ENCODE measurements at regions not wholly inside any gene's neighbourhood (a gene's known extent, or its start where the extent isn't known, plus 50 kb on each side); places are given as distances from the start of the nearest gene placed in this dataset.

DNA sequence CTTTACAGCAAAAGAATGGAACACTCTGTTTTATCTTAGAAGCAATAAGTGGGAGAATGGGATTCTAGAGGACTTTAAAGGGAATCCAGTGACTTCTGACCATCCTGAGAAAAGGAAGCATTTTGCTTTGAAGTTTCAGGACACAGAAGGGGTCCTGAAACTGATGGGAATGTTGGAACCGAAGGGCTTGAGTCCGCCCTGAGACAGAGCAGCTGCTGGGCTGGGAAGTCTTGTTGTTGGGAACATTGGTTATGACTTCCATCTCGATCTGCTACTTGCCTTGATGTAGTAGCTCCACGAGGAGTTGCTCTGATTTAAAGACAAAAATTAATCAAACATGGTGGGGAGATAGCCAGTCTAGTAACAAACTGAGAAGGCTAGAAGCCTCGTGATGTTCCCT is 177.6 kb downstream of the JCAD start:
- H3K36me3 ChIP-seq (ENCODE audit: insufficient read depth, low read length) = no peaks in the 10 kb centered on the region
- H3K27me3 ChIP-seq (ENCODE audit: insufficient read depth, low read length) = no peaks in the 10 kb centered on the region
- no peak overlapping the region for H3K27ac ChIP-seq (ENCODE audit: low read depth, low read length)
- H3K4me1 ChIP-seq (ENCODE audit: control insufficient read depth, insufficient read depth, low read length, unreplicated experiment) = no peaks in the 10 kb centered on the region
- H2AFZ ChIP-seq (ENCODE audit: low read length, unreplicated experiment) = no peak overlapping the region
- no peak overlapping the region for H3K4me3 ChIP-seq (ENCODE audit: low read depth, low read length)
- H3K79me2 ChIP-seq (ENCODE audit: control insufficient read depth, insufficient read depth, low read length, unreplicated experiment) = no peaks in the 10 kb centered on the region

DNA sequence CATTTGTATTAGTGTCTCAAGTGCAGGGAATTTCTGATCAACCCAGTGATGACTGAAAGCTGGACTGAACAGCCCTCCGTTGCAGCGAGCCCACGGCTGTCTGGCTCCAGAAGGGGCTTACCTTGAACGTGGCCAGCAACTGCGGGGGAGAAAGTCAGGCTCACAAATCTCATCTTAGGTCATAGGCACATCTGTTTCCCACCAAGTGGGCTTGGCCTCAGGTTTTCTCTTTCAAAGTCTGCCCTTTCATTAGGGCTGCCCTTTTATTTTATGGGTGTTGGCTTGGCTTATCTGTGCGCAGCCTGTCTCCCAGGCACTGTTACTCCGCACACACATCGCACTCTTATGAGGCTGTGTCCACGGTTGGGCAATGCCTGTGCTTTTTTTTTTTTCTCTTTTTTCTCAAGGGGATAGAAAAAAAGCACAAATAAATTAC is 178.0 kb downstream of the JCAD start:
- no peaks in the 10 kb centered on the region for H3K27me3 ChIP-seq (ENCODE audit: insufficient read depth, low read length)
- no peak overlapping the region for H3K27ac ChIP-seq (ENCODE audit: low read depth, low read length)
- H3K36me3 ChIP-seq (ENCODE audit: insufficient read depth, low read length) = no peaks in the 10 kb centered on the region
- H3K79me2 ChIP-seq (ENCODE audit: control insufficient read depth, insufficient read depth, low read length, unreplicated experiment) = no peaks in the 10 kb centered on the region
- no peak overlapping the region for H3K4me3 ChIP-seq (ENCODE audit: low read depth, low read length)
- no peaks in the 10 kb centered on the region for H3K4me1 ChIP-seq (ENCODE audit: control insufficient read depth, insufficient read depth, low read length, unreplicated experiment)
- H2AFZ ChIP-seq (ENCODE audit: low read length, unreplicated experiment) = no peak overlapping the region

DNA sequence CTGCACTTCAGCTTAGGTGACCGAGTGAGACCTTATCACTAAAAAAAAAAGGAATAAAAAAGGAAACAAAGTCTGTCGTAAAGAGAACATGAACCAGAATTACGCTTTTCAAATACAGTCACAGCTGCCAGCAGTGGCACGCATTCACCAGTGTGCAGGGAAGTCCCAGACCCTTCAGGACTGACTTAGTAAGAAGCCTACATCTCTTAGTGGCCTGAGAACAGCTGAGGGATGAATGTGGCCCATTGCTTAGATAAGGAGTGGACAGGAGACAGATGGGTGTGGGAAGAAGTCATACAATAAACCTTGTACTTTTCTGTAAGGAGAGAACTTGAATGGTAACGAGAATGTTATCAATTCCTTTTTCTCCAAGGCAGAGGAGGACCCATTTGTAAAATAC is 178.5 kb downstream of the JCAD start:
- no peaks in the 10 kb centered on the region for H3K27me3 ChIP-seq (ENCODE audit: insufficient read depth, low read length)
- H2AFZ ChIP-seq (ENCODE audit: low read length, unreplicated experiment) = no peak overlapping the region
- no peaks in the 10 kb centered on the region for H3K36me3 ChIP-seq (ENCODE audit: insufficient read depth, low read length)
- H3K4me3 ChIP-seq (ENCODE audit: low read depth, low read length) = no peak overlapping the region
- H3K27ac ChIP-seq (ENCODE audit: low read depth, low read length) = no peak overlapping the region
- no peaks in the 10 kb centered on the region for H3K4me1 ChIP-seq (ENCODE audit: control insufficient read depth, insufficient read depth, low read length, unreplicated experiment)
- no peaks in the 10 kb centered on the region for H3K79me2 ChIP-seq (ENCODE audit: control insufficient read depth, insufficient read depth, low read length, unreplicated experiment)

DNA sequence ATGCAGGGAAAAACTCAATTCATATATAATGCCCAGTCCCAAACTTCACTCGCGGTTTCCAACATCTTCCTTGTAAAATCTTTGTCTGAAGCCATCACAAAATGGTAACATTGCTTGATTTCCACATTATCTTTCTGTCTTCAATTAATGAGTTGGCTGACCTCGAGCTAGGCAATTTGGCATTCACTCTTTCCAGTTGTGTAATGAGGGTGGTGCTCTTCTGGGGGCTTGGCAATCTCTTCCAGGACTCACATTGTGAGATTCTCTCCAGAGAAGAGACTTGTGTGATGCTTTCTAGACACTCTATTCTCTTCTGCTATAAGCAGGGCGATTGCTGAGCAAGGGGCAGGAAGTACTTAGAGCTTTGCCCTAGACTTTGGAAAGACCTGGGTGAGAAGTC is 179.5 kb downstream of the JCAD start:
- Histone ChIP-seq H3K79me2 (ENCODE audit: control insufficient read depth, insufficient read depth, low read length, unreplicated experiment) (no peaks in the 10 kb centered on the region), H3K4me3 (ENCODE audit: low read depth, low read length) (no peak overlapping the region), H3K36me3 (ENCODE audit: insufficient read depth, low read length) (no peaks in the 10 kb centered on the region), H3K27ac (ENCODE audit: low read depth, low read length) (no peak overlapping the region), H2AFZ (ENCODE audit: low read length, unreplicated experiment) (no peak overlapping the region), H3K4me1 (ENCODE audit: control insufficient read depth, insufficient read depth, low read length, unreplicated experiment) (peaks cover 2% of the 10 kb centered on the region), H3K27me3 (ENCODE audit: insufficient read depth, low read length) (no peaks in the 10 kb centered on the region)

DNA sequence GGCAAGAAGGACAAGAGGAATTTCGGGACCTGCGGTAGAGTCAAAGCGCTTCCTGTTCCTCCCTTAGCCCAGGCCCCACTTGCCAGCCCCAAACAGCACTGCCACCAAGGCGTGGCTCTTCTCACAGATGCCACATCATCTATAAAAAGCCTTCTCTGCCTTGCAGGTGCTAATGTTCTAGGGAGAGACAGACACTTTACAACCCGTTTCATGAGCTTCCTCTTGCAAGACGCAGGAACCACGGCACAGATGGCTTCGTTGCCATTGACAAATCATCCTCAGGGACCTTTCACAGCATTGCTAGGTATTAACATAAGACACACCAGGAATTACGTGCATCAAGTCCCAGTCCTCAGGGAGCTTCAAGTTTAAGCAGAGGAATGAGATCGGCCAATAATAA is 180.9 kb downstream of the JCAD start:
- Histone ChIP-seq H3K4me3 (ENCODE audit: low read depth, low read length) (no peak overlapping the region), H3K4me1 (ENCODE audit: control insufficient read depth, insufficient read depth, low read length, unreplicated experiment) (peaks cover 5% of the 10 kb centered on the region), H3K36me3 (ENCODE audit: insufficient read depth, low read length) (no peaks in the 10 kb centered on the region), H3K79me2 (ENCODE audit: control insufficient read depth, insufficient read depth, low read length, unreplicated experiment) (no peaks in the 10 kb centered on the region), H2AFZ (ENCODE audit: low read length, unreplicated experiment) (no peak overlapping the region), H3K27ac (ENCODE audit: low read depth, low read length) (no peak overlapping the region), H3K27me3 (ENCODE audit: insufficient read depth, low read length) (no peaks in the 10 kb centered on the region)

DNA sequence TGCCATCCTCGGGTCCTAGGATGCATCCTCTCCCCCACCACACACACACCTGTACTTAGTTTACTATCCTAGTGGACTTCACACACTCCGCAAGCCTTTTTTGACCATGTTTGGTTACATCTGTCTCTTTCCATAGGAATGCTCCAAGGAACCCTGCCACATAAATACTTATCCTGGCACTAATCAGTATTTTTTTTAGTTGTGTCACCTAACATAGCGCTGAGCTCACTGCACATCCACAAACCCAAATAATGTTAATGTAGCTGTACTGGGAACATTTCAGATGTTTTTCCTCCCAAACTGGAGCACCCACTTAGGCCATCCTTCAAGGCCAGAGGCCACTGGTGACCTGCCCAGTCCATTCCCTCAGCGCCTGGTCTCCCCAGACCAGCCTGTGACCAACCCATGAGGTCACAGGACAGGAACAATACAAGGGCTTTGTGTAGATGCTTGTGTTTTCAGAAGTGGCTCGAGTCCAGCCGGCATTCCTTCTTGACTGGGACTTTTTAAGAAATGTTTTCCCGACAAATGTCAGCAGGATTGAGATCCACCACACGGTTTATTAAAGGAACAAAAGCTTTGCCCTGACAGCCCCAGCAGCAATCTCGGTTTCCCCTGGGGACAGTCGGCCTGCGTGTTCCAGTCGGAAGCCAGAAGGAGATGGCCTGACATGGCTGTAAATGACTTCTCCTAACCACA is 181.4 kb downstream of the JCAD start:
- no peak overlapping the region for H3K27ac ChIP-seq (ENCODE audit: low read depth, low read length)
- H3K4me3 ChIP-seq (ENCODE audit: low read depth, low read length) = no peak overlapping the region
- H2AFZ ChIP-seq (ENCODE audit: low read length, unreplicated experiment) = no peak overlapping the region
- no peaks in the 10 kb centered on the region for H3K36me3 ChIP-seq (ENCODE audit: insufficient read depth, low read length)
- peaks cover 5% of the 10 kb centered on the region for H3K4me1 ChIP-seq (ENCODE audit: control insufficient read depth, insufficient read depth, low read length, unreplicated experiment)
- no peaks in the 10 kb centered on the region for H3K79me2 ChIP-seq (ENCODE audit: control insufficient read depth, insufficient read depth, low read length, unreplicated experiment)
- H3K27me3 ChIP-seq (ENCODE audit: insufficient read depth, low read length) = no peaks in the 10 kb centered on the region

DNA sequence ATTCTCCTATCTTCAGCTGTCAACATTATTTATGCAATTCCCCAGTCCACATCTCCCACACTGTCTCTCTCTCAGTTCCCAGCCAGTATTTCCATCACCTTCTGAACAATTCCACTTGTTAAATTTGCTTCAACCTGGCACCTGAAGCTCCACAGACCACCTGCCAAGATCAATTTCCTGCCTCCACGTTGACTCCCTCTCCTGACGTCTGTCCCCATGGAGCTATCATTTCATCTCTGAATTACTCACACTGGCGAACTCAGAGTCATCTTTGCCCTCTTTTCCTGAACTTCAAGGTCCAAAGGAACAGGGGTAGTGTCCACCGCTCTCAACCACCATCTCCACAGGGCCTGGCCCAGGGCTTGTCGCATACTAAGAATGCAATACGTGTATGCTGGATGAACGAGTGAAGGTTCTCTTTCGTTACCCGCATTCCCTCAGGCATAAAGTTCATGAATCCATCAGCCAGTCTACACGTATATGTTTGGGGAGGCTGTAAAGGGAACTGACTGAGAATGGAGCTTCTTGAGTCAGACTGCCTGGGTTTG is 183.3 kb downstream of the JCAD start:
- no peak overlapping the region for H2AFZ ChIP-seq (ENCODE audit: low read length, unreplicated experiment)
- no peaks in the 10 kb centered on the region for H3K27me3 ChIP-seq (ENCODE audit: insufficient read depth, low read length)
- H3K79me2 ChIP-seq (ENCODE audit: control insufficient read depth, insufficient read depth, low read length, unreplicated experiment) = no peaks in the 10 kb centered on the region
- H3K4me3 ChIP-seq (ENCODE audit: low read depth, low read length) = no peak overlapping the region
- no peak overlapping the region for H3K27ac ChIP-seq (ENCODE audit: low read depth, low read length)
- H3K4me1 ChIP-seq (ENCODE audit: control insufficient read depth, insufficient read depth, low read length, unreplicated experiment) = peaks cover 5% of the 10 kb centered on the region
- H3K36me3 ChIP-seq (ENCODE audit: insufficient read depth, low read length) = no peaks in the 10 kb centered on the region

DNA sequence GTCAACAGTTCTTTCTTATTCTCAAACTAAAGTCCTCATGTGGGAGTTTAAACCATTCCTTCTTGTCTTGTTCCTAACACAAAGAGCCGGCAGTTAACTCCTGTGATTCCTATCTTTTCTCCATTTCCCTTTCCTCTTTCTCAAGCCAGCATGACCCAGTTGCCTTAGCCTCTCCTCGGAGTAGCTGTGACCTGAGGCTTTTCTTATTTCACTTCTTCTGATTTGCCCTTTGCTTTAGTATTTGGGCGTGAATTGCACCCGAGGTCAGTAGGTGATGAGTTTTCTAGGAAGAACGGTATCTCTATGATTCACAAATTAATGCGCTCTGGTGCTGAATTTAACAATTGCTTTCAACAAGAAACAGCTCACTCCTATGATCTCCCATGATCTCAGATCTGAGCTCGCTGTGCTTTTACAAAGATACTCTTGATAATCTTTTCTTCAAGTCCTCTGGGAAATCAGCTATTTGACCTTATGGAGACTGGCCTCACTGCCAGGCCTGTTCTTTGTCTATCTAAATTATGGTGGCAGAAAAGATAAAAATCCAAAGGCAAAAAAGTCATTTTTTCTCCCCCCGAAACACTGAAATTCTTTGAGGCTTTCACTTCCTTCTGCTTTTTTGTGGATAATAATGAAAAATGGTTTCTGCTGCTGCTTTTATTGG is 184.6 kb downstream of the JCAD start:
- peaks cover 5% of the 10 kb centered on the region for H3K4me1 ChIP-seq (ENCODE audit: control insufficient read depth, insufficient read depth, low read length, unreplicated experiment)
- no peaks in the 10 kb centered on the region for H3K36me3 ChIP-seq (ENCODE audit: insufficient read depth, low read length)
- no peaks in the 10 kb centered on the region for H3K27me3 ChIP-seq (ENCODE audit: insufficient read depth, low read length)
- no peak overlapping the region for H3K27ac ChIP-seq (ENCODE audit: low read depth, low read length)
- no peaks in the 10 kb centered on the region for H3K79me2 ChIP-seq (ENCODE audit: control insufficient read depth, insufficient read depth, low read length, unreplicated experiment)
- H2AFZ ChIP-seq (ENCODE audit: low read length, unreplicated experiment) = no peak overlapping the region
- H3K4me3 ChIP-seq (ENCODE audit: low read depth, low read length) = no peak overlapping the region

DNA sequence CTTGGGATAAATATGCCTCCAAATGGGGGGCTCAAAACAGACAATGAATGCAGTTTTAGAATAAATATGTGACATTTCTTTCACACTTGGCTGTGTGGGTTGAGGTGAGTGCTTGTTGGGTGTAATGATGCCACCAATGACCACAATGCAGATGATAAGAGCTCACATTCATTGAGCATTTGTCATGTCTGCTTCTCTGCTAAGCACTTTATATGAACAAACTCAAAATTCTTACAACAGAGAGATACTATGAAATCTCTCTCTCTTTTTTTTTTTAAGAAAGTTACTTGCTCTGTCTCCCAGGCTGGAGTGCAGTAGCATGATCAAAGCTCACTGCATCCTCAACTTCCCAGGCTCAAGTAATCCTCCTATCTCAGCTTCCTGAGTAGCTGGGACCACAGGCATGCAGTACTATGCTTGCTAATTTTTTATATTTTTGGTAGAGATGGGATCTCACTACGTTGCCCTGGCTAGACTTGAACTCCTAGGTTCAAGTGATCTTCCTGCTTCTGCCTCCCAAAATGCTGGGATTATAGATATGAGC is 185.4 kb downstream of the JCAD start:
- no peak overlapping the region for H3K4me3 ChIP-seq (ENCODE audit: low read depth, low read length)
- H3K27me3 ChIP-seq (ENCODE audit: insufficient read depth, low read length) = no peaks in the 10 kb centered on the region
- H3K36me3 ChIP-seq (ENCODE audit: insufficient read depth, low read length) = no peaks in the 10 kb centered on the region
- H3K27ac ChIP-seq (ENCODE audit: low read depth, low read length) = no peak overlapping the region
- no peaks in the 10 kb centered on the region for H3K79me2 ChIP-seq (ENCODE audit: control insufficient read depth, insufficient read depth, low read length, unreplicated experiment)
- H2AFZ ChIP-seq (ENCODE audit: low read length, unreplicated experiment) = no peak overlapping the region
- peaks cover 5% of the 10 kb centered on the region for H3K4me1 ChIP-seq (ENCODE audit: control insufficient read depth, insufficient read depth, low read length, unreplicated experiment)

DNA sequence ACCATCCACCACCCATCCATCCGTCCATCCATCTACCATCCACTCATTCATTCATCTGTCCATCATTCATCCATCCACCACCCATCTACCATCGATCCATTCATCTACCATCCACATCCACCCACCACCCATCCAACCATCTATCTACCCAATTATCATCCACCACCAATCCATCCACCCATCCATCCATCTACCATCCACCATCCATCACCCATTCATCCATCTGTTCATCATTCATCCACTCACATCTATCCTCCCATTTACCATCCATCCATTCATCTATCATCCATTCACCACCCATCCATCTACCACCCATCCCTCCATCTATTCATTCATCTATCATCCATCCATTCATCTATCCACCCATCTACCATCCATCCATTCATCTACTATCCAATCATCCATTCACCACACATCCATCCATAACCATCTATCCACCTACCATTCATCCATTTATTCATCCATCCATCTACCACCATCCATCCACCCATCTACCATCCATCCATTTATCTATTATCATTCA is 188.8 kb downstream of the JCAD start:
- no peaks in the 10 kb centered on the region for H3K79me2 ChIP-seq (ENCODE audit: control insufficient read depth, insufficient read depth, low read length, unreplicated experiment)
- no peak overlapping the region for H2AFZ ChIP-seq (ENCODE audit: low read length, unreplicated experiment)
- no peak overlapping the region for H3K4me3 ChIP-seq (ENCODE audit: low read depth, low read length)
- peaks cover 5% of the 10 kb centered on the region for H3K4me1 ChIP-seq (ENCODE audit: control insufficient read depth, insufficient read depth, low read length, unreplicated experiment)
- H3K27ac ChIP-seq (ENCODE audit: low read depth, low read length) = no peak overlapping the region
- no peaks in the 10 kb centered on the region for H3K36me3 ChIP-seq (ENCODE audit: insufficient read depth, low read length)
- no peaks in the 10 kb centered on the region for H3K27me3 ChIP-seq (ENCODE audit: insufficient read depth, low read length)

All from ACC112 (cell line).